GM03348 (cell line): ENCODE measurements at regions not wholly inside any gene's neighbourhood (a gene's known extent, or its start where the extent isn't known, plus 50 kb on each side); places are given as distances from the start of the nearest gene placed in this dataset.

ENCODE experiments used
- DNase-seq: peaks from one replicate; pipeline ENCODE4 v3.0.0; 2012; ENCODE audit warnings: low spot score

DNA sequence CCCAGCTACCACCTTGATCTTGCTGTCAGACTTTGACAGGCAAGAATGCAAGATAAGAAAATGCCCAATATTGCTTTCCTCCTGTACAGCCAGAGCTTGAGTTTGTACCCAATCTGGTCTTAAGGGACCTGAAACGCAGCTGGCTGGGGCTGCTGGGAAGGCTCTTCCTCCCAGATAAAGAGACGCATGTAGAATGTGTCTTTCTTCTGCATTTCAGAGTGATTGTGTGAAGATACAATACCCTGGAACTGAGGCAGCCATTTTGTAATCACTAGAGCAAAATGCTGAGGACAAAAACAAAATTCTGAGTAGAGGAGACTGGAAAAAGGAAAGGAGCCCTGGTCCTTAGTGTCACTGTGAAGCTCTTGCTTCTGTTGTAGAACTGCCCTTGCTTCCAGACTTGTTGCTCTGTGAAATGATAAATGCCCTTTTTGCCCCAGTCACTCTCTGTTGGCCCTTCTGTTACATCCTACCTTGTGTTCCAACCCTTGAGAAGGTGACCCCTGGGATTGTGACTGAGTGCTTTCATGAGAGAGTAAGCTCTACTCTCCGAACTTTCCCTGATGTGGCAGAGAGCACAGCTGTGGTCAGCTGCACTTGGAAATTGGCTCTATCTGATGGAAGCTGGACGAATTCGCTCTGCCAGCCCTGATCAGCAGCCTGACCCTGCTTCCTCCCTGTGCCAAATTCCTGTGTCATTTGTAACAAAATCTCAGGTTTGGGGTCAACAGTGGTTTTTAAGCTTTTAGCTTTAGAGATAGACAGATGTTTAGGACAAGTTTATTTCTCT is 137.4 kb upstream of the RBMS1 start:
- DNase-seq = peak; percentile 29

DNA sequence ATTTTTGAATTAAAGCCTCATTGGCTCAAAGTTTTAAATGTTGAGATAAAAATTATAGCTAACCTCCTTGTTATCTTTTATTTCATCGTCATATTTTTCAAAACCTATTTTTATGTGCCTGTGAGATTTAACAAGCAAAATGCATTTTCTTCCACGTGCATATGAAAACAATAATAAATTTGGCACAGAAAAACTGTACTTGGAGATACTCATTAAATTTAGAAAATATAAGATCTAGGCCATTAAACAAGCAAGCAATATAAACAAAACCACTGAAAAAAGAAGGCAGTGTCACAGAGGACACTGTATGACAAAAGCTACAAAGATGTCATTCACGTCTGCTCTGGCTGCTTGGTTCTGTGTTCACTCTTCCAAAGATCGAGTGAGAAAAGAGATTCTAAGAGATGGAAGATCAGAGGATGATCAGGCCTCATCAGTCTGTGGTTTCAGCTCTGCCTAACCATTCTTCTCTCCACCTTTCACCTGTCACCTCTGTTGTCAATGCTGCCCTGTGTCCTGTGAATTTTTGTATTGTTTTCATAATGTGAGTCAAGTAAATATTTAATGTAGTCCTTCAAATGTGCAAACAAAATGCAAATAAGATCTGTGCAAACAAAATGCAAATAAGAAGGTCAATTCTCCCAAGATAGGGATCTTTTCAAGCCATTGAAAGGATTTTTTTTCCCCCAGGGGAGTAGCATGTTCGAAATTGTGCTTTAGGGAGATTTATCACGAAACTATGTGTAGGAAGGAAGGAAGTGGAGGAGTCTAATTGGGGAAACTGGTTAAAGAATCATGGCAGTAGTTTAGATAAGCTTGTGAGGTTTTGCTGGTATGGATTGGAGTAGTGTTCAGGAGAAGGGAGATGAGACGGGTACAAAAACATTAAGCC is 138.7 kb upstream of the RBMS1 start:
- DNase-seq = no peak

DNA sequence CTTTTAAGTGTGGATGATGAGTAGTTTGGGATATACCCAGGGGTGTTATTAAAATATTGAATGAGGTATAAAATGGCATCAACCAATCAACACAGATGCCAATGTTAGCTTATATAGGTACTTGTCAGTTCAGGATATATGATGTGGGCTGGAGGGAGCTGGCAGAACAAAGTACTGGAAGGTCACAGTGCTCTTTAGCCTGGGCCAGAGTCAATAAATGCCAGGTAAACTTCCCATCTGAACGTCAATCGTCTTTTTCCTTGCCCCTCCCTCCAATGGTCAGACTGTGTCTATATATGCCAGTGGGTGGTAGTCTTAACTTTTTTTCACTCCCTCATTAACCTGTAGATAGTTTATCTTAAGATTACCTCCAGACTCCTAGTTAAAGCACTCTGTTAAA is 140.8 kb upstream of the RBMS1 start:
- DNase-seq = no peak

DNA sequence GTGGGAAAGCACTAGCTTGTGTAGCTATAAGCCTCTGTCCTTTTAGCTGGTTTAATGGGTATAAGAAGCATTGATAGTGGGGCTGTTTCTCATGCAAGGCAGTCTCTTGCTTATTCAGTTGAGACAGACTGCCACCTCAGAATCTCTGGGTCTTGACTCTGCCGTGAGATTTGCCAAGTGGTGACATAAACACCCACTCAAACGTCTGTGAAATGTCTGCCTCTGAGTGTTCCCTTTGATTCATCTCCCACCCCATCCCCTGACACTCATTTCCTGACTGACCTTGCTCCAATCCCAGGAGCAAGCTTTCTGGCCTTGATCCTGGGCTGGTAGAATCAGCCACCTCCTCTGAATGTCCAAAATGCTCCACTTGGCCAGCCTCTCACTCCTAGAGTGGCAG is 141.9 kb upstream of the RBMS1 start:
- peak; percentile 61 for DNase-seq

DNA sequence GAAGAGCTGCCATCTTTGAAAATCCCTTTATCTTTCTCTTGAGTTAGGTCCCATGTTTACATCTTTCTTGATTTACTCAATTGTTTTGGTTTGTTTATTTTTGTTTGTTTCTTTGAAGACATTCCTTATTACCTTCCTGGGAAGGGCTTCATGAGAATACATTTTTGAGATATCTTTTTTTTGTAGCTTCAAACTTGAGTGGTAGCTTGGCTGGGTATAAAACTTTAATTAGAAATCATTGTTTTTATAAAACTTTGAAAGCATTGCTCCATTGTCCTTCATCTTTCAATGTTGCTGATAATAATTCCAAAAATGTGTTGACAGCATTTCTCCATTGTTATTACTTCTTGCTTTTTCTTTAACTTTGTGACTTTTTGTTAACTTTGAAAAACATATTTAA is 145.9 kb upstream of the RBMS1 start:
- no peak for DNase-seq

DNA sequence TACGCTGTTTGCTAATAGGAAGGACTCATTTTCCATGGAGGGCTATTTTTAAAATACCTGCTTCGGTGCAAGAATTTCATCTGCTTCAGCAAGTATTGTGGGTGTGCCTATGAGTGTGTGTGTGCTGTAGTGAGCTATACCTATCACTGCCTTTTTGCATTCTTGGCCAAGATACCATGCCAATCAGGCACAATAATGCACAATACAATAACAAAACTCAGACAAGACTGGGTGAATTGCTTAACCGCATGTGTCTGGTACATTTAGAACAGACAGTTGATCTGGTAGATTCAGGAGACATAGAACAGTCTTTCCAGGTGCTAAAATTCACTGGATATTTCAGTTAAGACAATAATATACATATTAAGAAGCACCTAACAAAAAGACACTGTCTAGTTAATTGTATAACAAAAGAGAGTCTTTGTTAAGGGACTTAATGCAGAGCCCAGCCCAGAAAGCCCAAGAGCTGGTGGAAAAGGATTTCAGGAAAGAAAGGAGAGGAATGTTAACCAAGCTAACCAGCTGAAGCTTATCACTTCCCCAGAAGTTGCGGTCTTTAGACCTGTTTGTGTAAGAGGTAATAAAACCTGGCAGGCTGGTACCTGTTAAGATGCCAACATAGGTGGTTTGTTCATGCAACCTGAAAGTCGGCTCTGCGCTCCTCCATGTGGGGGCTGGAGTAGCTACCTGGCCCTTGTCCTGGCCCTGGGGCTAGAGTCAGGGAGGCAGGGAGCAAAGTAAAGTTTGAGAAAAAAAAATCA is 153.3 kb upstream of the RBMS1 start:
- DNase-seq = no peak

DNA sequence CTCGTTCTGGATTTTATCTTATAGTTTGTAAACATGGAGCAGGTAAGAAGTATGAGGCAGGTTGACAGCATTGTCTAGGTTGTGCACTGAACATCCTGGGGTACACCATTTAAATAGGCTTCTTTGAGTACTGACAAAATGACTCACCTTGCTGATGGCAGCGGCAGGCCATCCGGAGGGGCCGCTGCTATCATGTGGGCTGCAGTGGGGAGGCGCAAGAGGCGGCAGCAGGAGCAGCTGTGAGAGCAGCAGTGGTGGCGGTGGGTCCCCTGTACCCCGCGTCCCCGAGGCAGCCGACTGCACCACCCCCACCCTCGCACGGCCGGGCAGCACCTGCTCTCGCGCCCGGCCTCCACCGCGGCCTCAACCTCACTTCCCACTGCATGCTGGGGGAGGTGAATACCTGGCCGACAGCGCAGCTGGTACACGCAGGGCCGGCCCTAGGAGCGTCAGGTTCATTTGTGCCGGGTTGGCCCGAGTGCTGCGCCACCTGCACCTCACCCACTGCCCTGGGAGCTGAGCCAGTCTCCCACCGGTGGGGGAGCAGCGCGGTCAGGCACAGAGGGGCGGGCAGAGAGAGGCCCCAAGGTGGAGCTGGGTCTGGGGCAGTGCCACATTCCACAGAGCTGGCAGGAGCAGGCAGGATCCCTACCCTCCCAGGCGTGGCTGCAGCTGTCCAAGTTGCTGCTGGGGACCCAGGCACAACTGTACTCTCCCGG is 154.5 kb upstream of the RBMS1 start:
- DNase-seq = no peak

DNA sequence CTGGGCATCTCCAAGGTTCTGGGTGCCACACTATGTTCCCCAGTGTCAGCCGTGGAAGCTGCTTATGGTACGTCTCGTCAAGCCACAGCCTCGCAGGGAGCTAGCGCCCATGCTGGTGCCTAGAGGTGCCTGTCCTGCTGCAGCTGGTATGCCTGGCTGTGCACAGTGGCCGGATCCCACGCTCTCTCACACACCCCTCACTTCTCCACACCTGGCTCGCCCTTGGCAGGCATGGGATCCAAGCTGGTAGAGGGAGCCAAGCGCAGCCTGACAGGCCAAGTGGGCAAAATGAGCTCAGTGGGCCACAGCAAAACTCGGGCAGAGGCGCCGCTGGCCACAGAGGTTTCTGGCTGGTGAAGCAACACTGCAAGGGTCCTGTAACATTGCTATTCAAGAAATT is 156.1 kb upstream of the RBMS1 start:
- DNase-seq = no peak

DNA sequence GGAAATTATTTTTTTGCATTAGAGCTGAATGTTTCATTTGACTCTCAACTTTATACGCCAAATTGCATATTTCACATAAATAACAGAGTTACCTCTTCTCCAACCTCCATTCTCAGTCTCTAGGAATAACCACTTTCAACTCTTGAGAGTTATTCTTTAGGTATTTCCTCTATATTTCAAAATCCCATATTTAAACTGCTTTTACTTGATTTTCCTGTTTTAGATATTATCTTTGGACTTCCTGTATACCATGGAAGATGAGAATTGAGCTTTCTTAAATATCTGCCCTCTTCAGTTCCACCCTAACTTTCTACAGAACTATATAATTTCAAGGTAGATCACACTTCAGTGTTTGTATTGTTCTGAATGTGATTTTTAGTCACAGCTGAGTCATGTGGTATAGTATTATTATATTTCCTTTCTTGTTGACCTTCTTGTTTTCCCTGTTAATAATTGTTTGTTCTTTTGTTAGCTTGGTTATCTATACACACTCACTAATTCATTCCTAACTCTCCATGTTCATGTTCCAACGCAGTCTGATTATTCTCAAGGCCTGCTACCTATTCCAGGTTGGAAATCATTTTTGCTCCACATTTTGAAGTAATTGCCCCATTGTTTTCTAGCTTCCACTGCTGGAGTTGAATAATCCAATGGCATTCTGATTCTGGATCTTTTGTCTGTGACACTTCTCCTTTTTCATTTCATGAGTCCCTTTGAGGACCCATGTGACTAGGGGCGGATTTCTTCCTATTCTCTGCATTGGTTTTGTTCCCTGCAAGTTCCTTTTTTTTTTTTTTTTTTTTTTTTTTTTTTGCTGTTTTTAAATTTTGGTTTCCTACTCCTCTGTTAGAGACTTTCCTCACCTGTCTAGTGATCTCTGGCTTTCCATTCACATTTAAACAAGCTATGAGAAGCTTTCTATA is 156.8 kb upstream of the RBMS1 start:
- DNase-seq = no peak

DNA sequence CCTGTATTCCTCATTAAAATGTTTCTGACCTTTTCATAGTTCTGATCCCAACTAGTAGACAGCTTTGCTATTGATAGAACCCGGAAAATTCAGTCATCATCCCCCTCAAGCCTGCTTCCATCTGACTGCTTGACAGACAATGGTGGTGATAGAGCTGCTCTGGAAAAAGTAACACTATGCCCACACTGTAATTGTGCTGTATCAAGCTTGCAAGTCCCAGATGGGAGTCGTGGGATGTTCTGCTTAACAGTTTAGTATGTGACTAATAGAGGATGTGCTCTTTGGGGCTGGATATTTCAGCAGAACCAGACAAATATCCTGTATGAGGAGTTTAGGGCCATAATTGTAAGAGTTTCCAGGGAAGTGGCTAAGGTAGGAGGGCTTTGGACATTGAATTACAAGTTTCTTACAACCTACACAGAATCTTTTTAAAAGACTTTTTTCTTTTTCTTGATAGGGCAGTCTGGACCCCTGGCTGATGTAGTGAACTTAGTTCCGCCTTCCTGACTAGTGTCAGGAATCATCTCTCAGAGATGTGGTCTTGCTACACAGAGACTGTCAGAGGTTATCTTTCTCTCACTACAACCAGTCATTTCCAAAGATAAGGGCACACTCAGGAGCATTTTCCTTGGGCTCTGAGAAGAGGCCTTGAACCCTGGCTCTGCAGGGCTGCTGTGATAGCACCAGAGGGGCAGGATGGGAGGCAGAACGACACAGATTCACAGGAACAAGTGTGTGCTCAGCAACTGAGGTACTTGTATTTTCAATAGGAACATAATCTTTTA is 158.0 kb upstream of the RBMS1 start:
- peak; percentile 32 for DNase-seq

DNA sequence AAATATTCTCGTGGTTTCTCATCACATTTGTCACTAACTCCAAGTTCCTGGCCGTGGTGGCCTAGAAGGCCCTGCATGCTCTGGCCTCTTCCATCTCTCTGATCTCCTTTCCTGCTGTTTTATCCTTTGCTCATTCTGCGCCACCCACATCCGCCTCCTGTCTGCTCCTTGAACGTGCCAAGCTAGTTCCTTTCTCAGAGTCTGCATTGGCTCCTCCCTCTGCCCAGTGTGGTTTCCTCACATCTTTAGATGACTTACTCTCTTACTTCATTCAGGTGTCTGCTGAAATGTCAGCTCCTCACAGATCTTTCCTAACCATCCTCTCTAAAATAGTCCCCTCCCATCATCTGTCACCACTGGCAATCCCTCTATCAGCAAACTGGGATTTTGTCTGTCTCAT is 158.6 kb upstream of the RBMS1 start:
- DNase-seq = no peak

DNA sequence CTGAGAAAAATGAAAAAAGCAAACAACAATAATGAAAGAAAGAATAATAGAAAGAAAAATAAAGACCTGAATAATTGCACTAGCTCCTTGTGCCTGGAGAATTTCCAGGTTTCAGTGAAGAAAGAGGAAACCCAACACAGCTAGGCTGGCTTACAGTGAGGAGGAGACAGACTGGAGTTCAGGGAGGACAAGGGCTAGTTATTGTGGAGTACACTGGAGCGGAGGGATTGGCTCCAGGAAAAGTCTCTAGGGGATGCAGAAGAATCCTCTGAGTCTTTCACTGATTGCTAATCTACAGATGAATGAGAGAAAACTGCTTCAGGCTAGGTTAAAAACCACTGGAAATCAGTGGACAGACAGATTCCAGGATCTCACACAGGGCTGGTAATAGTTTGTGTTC is 163.6 kb upstream of the RBMS1 start:
- peak; percentile 49 for DNase-seq

DNA sequence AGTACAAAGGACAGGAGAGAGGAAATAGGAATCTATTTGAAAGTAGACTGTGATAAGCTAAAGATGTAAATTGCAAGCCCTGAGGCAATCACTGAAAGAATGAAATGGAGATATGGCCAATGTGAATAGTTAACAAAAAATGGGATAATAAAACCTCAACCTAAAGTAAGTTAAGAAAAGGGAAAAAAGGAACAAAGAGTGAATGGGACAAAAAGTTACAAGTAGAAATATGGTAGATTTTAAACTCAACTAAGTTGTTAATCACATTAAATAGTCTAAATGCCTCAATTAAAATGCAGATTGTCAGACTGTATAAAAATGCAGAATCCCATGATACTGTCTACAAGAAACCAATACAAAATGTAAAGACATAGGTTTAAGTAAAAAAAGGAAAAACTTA is 165.2 kb upstream of the RBMS1 start:
- DNase-seq = no peak

DNA sequence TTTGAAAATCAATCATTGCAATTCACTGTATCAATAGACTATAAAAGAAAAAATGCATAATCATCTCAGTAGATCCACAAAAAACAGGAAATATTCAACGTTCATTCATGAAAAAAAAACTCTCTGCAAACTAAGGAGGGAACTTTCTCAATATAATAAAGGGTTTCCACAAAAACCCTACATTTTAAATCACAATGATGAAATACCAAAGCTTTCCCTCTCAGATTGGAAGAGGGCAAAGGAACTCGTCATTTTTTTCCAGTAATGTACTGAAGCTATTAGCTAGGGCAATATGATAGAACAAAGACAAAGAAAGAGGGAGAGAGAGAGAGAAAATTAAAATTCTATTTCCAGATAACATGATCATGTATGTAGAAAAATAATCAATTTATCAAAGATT is 167.1 kb upstream of the RBMS1 start:
- DNase-seq = no peak

DNA sequence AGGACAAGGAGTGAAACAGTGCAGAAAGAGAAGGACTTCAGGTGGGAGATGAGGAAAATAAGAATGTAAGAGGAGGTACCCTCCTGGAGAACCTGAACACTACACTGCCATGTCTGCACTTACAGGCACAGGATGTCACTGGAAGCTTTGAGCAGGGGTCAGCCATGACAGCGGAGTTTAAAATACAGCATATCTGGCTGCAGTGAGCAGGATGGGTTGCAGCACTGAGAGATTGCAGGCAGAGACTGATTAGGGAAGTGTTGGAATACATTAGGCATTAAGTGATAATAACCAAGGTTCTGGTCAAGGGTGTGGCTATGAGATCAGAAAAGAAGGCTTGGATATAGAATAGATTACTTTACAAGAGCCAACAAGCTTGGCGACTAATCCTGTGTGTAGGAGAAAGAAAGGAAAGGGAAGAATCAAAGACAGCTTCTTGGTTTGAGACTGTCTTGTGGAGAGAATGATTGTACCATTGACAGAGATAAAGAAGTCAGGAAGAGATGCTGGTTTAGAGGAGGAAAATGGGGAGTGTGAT is 171.1 kb upstream of the RBMS1 start:
- no peak for DNase-seq

DNA sequence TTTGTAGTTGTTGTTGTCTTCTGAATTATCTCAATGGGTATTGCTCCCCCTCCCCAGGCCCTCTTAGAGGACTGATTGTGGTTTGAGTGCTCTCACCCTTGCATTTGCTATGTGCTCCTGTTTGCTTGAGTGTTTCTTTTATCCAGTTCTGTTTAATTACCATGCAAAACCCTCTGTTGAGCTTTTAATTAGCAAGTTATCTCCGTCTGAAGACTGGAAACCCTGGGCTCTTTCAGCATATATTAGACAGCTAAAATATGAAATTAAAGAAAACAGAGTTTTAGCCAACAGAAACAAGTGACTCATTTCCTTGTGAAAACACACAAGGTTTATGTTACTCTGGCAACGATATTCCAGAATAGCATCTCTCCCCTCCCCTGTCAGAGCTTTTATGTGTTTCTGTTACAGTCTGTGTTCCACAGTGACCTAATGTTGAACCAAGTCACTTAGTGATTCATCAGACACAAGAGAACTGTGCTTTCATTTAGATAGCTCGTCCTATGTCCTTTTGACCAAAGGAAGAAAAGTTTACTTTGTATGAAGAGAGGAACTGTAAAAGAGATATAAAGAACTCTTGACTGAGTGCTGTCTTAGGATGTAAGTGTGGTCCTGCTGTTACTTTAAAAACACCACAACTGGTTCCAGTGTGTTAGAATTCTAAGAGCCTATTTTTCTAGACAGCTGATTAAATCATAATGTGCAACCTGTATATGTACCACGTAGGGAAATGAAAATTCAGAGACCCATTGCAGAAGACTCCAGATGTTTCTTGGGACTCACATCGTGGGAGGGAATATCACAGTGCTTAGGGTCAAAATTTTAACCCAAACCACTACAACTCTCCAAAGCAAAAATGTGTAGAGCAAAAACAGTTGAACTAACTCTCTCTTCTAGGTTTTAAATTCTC is 172.8 kb upstream of the RBMS1 start:
- peak; percentile 82 for DNase-seq

DNA sequence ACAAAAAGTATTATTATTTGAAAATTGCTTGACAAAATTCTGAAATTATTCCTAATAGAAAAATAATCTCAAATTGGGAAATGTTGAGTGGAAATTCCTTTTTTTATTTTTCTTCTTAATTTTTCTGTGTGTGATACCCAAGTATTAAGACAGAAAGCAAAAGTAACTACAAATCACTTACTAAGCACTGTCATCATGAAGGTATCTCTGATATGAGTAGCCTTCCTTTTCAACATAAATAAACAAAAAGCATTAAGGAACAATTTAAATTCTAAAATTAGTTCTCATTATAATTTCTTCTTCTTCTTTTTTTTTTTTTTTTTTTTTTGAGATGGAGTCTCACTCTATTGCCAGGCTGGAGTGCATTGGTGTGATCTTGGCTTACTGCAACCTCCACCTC is 174.2 kb upstream of the RBMS1 start:
- DNase-seq = no peak

DNA sequence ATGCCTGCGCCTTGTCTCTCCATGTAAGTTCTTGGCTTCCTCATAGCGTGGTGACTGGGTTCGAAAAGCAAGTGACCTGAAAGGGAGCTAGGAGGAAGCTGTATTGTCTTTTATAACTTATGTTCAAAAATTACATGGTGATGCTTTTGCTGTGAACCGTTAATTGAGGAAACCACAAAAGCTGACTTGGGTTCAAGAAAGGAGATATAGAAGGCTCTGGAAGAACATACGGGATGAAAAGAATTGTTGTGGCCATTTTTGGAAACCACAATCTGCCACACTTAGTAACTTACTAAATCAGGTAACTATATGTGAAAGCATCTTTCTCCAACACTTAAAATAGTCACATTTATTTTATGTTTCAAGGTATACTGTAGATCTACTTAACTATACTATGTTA is 177.0 kb upstream of the RBMS1 start:
- no peak for DNase-seq

DNA sequence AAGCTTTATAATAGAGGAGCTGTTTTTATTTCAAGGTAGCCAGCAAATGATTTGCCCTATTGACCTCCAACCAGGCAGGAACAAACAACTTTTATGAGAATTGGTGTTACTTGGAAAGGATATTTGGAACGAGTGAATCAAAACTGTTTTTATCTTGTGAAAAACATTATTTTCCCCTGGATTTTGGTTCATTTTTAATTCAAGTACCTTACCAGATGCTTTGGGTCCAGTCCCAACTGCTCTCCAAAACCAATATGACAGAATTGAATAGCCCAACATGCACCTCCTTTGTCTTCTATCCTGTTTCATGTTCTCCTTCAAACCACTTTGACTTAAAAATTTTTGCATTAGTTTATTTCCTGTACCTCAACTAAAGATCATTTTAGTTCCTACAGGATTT is 178.6 kb upstream of the RBMS1 start:
- DNase-seq = no peak
